ENCODE measurements at regions not wholly inside any gene's neighbourhood (a gene's known extent, or its start where the extent isn't known, plus 50 kb on each side); places are given as distances from the start of the nearest gene placed in this dataset.
"Not testable (repeated sequence)": the region's sequence is repeated elsewhere in the genome, so short reads cannot be mapped to it uniquely, and the experiment has no call there.

DNA sequence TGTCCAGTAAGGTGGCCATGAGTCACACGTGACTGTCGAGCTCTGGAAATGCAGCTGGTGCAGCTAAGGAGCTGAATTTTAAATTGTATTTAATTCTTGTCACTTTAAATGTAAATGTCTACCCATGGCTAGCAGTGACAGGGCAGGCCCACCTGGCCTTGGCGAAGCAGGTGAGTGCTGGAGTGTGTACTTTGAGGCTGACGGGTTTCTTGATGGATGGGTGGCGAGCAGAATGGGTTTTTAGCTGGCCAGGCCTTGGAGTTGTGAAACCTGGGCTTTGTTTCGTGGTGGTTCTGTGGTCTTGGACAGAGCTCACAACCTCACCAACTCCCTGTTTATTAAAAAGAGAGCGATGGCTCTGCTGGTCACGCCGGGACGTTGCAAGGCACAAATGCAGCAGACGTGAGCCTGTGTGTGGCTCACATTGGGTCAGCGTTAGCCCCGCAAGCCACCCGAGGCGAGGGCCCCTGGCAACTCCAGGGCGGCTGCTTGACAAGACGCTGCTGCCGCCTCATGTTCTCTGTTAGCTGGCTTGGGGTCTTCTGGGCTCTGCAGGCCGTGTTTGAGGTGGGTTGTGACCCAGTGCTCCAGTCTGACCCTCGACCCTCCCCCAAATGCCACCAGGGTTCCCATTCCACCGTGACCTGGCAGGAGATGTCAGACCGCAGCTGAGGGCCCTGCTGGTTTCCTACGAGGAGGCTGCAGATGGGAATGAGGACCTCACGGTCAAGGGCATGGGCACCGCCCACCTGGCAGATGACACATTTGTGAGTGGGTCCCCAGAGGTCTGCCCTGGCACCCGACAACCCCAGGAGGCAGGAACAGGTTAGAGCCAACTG, 184.1 kb upstream of the ZNF469 start:
- FAIRE-seq; DNase-seq (ENCODE audit: insufficient read length, low spot score): not testable (repeated sequence)

- peak; percentile 35 for FAIRE-seq
- DNase-seq (ENCODE audit: insufficient read length, low spot score), result not testable (repeated sequence)
Measured at GRCh38 chr16:88199296-88200153, 183.2 kb upstream of the ZNF469 start.

DNA sequence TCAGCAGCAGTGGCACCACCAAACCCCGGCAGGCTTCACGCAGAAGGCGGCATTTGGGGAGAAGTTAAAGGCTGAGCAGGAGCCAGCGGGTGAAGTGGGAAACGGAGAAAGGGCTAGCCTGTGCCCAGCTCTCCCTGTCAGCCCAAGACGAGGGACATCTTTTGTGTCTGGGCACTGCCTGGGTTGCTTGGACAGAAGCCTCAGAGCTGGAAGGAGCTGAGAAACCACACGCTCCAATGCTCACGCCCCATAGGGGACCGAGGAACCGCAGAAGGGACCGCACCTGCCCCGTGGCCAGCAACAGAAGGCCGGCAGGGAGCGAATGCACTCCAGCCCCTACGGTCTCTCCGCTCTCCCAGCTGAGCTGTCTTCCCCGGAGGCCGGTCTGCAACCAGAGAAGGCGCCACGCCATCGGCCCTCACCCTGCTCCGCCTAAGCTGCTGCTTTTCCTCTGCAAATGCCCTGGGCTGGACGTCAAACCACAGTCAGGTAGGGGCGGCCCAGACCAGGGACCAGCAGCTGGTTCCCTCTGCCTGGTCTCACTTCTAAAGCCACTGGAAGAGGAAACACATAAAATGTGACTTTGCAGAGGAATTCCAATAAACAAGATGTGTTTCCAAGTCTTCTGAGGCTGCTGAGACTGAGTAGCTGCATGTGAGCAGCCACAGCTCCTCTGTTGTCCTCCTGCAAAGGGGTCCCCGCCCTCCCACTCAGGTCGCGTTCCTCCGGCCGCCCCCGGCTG, 182.4 kb upstream of the ZNF469 start:
- FAIRE-seq; DNase-seq (ENCODE audit: insufficient read length, low spot score): not testable (repeated sequence)

DNA sequence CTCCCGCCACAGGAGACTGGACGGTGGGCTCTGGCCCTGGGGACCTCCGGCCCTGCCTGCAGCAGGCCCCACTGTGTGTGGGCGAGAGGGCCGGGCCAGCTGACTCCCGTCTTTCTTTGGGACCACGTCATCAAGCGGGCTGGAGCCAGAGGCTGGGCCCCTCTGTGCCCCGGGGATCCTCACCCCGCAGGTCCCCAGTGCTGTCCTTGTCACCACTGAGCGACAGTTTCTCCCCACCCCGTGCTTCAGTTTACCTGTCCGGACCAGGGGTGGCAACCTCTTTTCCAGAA, 181.9 kb upstream of the ZNF469 start:
- DNase-seq (ENCODE audit: insufficient read length, low spot score) (no peak), FAIRE-seq (no peak)

DNA sequence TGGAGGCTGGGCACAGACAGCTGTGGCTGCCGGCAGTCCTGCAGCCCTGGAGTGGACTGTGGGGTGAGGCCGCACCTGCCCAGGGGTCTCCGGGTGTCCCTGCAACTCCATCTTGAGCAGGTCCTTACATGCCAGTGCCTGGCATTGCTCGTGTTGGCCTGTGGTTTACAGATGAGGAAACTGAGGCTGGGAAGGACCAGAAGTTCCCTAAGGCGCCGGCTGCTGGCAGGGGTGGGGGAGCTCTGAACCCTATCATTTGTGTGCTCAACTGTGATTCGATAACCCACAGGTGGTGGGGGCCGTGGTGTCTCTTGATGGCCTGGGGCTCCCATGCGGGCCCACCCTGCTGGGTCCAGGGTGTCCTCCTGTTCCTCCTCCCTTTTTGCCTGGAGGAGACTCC, 181.1 kb upstream of the ZNF469 start:
- not testable (repeated sequence) for FAIRE-seq; DNase-seq (ENCODE audit: insufficient read length, low spot score)

DNA sequence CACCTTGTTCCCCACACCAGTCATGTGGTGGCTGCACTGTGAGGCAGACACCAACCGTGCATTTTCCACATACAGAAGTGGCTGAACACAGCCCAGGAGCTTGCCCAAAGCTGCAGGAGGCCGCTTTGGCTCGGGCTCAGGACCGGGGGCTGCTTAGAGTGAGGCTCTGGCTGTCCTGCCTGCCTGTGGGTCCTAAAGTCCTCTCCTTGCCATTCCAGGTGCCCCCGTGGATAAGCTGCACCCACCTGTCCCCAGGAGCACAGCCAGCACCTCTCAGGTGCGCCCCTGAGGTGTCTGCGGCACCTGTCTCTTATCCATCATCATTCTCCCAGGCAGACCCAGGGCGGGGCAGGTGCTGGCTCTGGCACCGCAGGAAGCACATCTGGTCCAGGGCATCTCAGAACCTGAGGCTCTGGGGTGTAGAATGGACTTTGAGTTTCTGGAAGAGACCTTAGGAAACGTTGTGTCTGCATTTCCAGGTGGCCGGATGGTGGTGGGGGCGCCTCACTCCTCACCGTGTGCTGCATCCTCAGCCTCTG, 180.5 kb upstream of the ZNF469 start:
- DNase-seq (ENCODE audit: insufficient read length, low spot score) (no peak), FAIRE-seq (no peak)

GRCh38 chr16:88202856-88203681, 179.7 kb upstream of the ZNF469 start:
- DNase-seq (ENCODE audit: insufficient read length, low spot score); FAIRE-seq: not testable (repeated sequence)

DNA sequence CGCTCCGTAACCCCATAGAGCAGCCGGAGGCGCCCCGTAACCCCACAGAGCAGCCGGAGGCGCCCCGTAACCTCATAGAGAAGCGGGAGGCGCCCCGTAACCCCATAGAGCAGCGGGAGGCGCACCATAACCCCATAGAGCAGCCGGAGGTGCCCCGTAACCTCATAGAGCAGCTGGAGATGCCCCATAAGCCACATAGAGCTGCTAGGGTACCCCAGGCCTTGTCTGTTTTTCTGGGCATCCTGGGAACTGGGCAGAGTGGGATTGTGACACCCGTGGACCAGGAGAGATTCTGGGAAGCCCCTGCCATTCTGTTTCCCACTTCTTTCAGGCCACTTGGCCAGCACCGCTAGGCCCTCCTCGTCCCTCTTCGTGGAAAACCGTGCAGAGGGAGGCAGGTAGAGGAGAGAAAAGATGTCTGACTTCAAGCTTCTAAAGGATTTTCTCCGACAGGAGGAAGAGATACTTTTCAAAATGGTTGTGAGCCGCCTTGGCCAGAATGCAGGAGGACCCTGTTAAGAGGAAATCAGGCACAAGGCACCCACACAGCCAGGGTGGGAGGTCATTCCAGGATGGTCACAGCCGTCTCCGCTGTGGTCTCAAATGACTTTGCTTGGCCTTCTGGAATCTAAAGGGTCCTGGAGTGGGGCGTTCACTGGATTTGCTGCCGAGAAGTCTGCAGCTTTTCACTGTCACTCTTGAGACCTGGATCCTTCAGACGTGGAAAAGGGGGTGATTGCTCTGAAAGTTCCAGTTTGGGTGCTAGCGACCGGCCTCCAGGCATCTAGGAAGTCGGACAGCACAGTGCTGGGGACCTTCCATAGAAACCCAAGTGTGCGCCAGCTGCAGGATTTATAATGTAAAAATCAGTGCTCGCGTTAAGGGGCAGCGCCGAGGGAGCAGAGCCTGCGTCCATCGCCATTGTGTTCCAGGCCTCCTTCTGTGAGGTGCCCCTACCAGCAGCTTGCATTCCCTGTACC, 178.3 kb upstream of the ZNF469 start:
- not testable (repeated sequence) for FAIRE-seq; DNase-seq (ENCODE audit: insufficient read length, low spot score)

DNA sequence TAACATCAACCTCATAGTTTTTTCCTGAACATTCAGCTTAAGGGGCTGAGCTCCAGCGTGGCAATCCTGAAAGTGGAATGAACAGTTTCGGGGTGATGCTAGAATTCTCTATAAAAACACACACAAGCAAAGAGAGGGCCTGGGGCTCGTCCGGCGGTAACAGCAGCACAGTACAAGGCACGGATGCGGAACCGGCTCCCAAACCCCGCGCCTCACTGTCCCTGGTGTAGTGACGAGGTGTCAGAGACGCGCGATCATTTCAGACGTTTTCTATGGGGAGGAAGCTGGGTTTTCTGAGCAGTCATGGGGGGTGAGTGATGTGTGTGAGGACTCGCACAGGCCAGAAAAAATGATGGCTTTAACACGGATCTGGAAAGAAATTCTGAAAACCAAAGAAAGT, 177.3 kb upstream of the ZNF469 start:
- not testable (repeated sequence) for DNase-seq (ENCODE audit: insufficient read length, low spot score); FAIRE-seq

- not testable (repeated sequence) for DNase-seq (ENCODE audit: insufficient read length, low spot score); FAIRE-seq
Measured at GRCh38 chr16:88206006-88206405, 176.8 kb upstream of the ZNF469 start.

- DNase-seq (ENCODE audit: insufficient read length, low spot score); FAIRE-seq: not testable (repeated sequence)
Measured at GRCh38 chr16:88206516-88206915, 176.2 kb upstream of the ZNF469 start.

DNA sequence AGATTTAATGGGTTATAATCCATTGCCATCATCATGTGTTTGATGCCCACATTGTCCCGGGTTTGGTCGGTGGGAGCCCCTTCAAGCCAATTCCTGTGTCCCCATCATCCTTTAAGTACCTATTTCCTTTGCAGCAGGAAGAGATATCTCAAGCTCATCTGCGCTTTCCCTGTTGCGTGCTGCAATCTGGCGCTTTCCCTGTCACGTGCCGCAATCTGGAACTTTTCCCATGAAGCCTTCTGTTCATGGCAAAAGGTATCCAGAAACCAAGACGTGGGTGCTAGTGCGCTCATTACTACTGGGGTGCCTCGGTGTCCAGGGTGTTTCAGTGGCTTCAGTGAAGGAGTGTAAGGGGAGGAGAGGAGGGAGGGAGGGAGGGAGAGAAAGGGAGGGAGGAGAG, 174.6 kb upstream of the ZNF469 start:
- DNase-seq (ENCODE audit: insufficient read length, low spot score) (no peak), FAIRE-seq (no peak)

DNA sequence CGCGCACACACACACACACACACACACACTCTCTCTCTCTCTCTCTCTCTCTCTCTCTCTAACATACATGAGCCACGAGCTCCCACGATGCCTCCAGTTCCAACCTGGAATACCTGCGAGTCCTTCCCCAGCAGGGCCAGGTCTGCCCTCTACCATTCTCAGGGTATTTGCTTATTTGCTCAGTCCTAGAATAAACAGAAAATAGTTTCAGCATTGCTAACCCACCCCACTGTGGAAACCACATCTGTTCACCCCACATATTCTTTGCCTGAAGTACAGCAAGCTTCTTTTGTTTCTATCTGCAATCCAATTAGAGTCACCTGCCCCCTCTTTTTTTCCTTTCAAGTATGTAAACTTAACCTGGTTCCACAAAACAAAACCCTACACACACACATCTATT, 174.0 kb upstream of the ZNF469 start:
- FAIRE-seq; DNase-seq (ENCODE audit: insufficient read length, low spot score): not testable (repeated sequence)

DNA sequence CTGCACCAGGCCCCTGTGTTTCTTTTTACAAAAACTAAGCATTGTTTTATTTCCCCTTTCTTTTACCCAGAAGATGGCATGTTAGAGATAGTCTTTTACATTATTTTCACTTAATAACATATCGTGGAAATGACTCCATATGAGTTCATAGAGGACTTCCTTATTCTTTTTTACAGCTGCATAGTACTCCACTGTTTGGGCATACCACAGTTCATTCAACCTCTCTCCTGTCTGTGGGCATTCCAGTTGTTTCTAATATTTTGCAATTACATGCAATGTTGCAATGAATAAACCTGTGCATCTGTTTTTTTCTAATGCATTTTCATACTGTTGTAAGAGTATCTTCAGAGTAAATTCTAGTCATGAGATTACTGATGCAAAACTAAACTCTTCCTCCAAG, 173.2 kb upstream of the ZNF469 start:
- not testable (repeated sequence) for FAIRE-seq; DNase-seq (ENCODE audit: insufficient read length, low spot score)

DNA sequence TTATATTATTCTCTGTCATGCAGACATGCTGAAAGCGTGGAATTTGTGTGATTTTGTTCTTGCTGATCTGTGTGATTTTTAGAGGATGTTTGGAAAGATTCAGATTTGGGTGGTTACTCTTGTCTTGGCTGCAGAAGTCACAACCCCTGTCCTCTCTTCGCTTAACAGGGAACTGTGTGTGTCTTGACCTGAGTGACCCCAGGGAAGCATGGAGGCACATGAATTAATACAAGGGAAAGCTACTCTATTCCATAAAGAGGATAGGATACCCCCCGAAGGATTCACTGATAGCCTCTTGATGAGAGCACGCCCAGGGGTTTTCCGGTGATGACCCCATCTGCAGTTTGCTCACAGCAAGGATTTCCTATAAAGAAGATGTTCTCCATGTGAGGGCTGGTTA, 168.8 kb upstream of the ZNF469 start:
- not testable (repeated sequence) for FAIRE-seq; DNase-seq (ENCODE audit: insufficient read length, low spot score)

- not testable (repeated sequence) for DNase-seq (ENCODE audit: insufficient read length, low spot score)
Measured at GRCh38 chr16:88221001-88221761, 161.6 kb upstream of the ZNF469 start.

GRCh38 chr16:88223696-88224095, 159.1 kb upstream of the ZNF469 start:
- FAIRE-seq; DNase-seq (ENCODE audit: insufficient read length, low spot score): not testable (repeated sequence)

More at GRCh38 chr16:88221001-88221761, 161.6 kb upstream of the ZNF469 start:
- FAIRE-seq, result not testable (repeated sequence)
